K562 (cell line): ENCODE measurements at regions not wholly inside any gene's neighbourhood (a gene's known extent, or its start where the extent isn't known, plus 50 kb on each side); places are given as distances from the start of the nearest gene placed in this dataset.

Experiments
- ATAC-seq: fragments of 200-7000 bp; cut with Tn5 transposase; 3 replicates; pipeline ENCODE4 v1.9.1; 2020; ENCODE audit warnings: moderate library complexity
- BruUV-seq: library from RNA; stranded (reverse); fragments of 400-500 nt; replicated peaks from 2 replicates; lab custom pipeline; 2021; lab: Mats Ljungman, UMichigan
- CTCF ChIA-PET: fragments of 300-600 bp; formaldehyde crosslinking; extraction: SDS; loops from one replicate; lab custom pipeline; 2021; ENCODE audit warnings: low intra/inter-chr PET ratio; lab: Yijun Ruan, JAX
- POLR2A ChIA-PET: fragments of 300-600, 350-650 bp; sonication (Branson Sonifier 250); formaldehyde crosslinking; extraction: SDS; loops from one replicate; lab custom pipeline; 2021; ENCODE audit warnings: antibody characterized with exemption, inconsistent platforms; lab: Yijun Ruan, JAX
- DNase-seq, 4 experiments: peaks; one replicate each; pipeline versions ENCODE4 v3.0.0 to v3.0.0-alpha.2; 2011 to 2018; ENCODE audit warnings: low spot score in 3 of 4, mixed read lengths in 3 of 4; ENCODE audit errors: extremely low read depth in 1 of 4
- FAIRE-seq: peaks from 2 replicates; lab custom pipeline; 2011; peaks lifted over from hg19 to GRCh38; lab: Jason Lieb, UNC
- H2AFZ ChIP-seq: 2 replicates; pipeline ENCODE4 v1.6.0; 2011; ENCODE audit warnings: low read depth, low read length, control low read depth, inconsistent platforms
- H3K27ac ChIP-seq: fragments of 200-600 bp; 3 replicates; pipeline ENCODE4 v1.8.0; 2011; ENCODE audit warnings: low read depth, mild to moderate bottlenecking, control low read depth, inconsistent platforms, low read length, moderate library complexity, mixed read lengths; ENCODE audit errors: extremely low read depth
- H3K27me3 ChIP-seq, 2 experiments: fragments of 300-600 bp in 1 of 2; 2 replicates in 1 of 2; 3 replicates in 1 of 2; pipeline versions ENCODE4 v1.6.0 to v1.8.0; 2011; ENCODE audit warnings: inconsistent platforms in 2 of 2, low read length in 2 of 2, mild to moderate bottlenecking in 1 of 2, mixed read lengths in 1 of 2, moderate library complexity in 1 of 2; ENCODE audit not compliant: control insufficient read depth in 2 of 2, insufficient read depth in 2 of 2
- H3K36me3 ChIP-seq: fragments of 300-600 bp; 3 replicates; pipeline ENCODE4 v1.8.0; 2011; ENCODE audit warnings: mild to moderate bottlenecking, low read length, inconsistent platforms; ENCODE audit not compliant: control insufficient read depth, insufficient read depth
- H3K4me1 ChIP-seq, 2 experiments: fragments of 200-600 bp in 1 of 2; replicated peaks in 1 of 2; 2 replicates in 1 of 2; 3 replicates in 1 of 2; pipeline versions ENCODE4 v1.5.1 to v1.8.0; 2011; ENCODE audit warnings: inconsistent platforms in 2 of 2, low read length in 2 of 2, mild to moderate bottlenecking in 1 of 2, mixed read lengths in 1 of 2, moderate library complexity in 1 of 2; ENCODE audit not compliant: control insufficient read depth in 2 of 2, insufficient read depth in 2 of 2
- H3K4me2 ChIP-seq: 2 replicates; pipeline ENCODE4 v1.6.1; 2011; ENCODE audit warnings: low read length, control low read depth, inconsistent platforms, mixed read lengths; ENCODE audit not compliant: insufficient read depth
- H3K4me3 ChIP-seq: fragments of 200-600 bp; sonication (generic), shearing (Covaris generic); 2 replicates; pipeline ENCODE4 v1.5.1; 2016; ENCODE audit warnings: control low read depth, inconsistent platforms
- H3K79me2 ChIP-seq: fragments of 200-600 bp; 3 replicates; pipeline ENCODE4 v1.8.0; 2011; ENCODE audit warnings: low read length, inconsistent platforms; ENCODE audit not compliant: control insufficient read depth, insufficient read depth
- H3K9ac ChIP-seq, 2 experiments: 2 replicates each; pipeline versions ENCODE4 v1.6.0 to v1.6.1; 2011; ENCODE audit warnings: low read depth in 2 of 2, low read length in 2 of 2, control low read depth in 1 of 2, inconsistent platforms in 1 of 2, mild to moderate bottlenecking in 1 of 2, mixed read lengths in 1 of 2; ENCODE audit not compliant: insufficient read depth in 1 of 2
- H3K9me1 ChIP-seq: one replicate; pipeline ENCODE4 v1.6.0; 2011; ENCODE audit warnings: inconsistent platforms, mild to moderate bottlenecking, low read length, moderate library complexity; ENCODE audit not compliant: control insufficient read depth, insufficient read depth
- H3K9me3 ChIP-seq: replicated peaks from 2 replicates; pipeline ENCODE4 v1.5.1; 2011; ENCODE audit warnings: low read depth, low read length, inconsistent platforms; ENCODE audit not compliant: control insufficient read depth, insufficient read depth
- H4K20me1 ChIP-seq: replicated peaks from 2 replicates; pipeline ENCODE4 v1.6.1; 2011; ENCODE audit warnings: low read length, inconsistent platforms, mixed read lengths; ENCODE audit not compliant: control insufficient read depth, insufficient read depth
- ZNF318 ChIP-seq, 2 experiments: fragments of 450-650 bp; IDR thresholded peaks; 2 replicates each; pipeline ENCODE4 v1.6.1; 2016; ENCODE audit warnings: mild to moderate bottlenecking in 2 of 2, borderline replicate concordance in 1 of 2, low read depth in 1 of 2, moderate library complexity in 1 of 2
- WGBS: fragments of 100-300 bp; shearing (Covaris generic); methylation state at CpG from one replicate; pipeline ENCODE4 v1.1.6; 2016; ENCODE audit warnings: low coverage, mixed read lengths; ENCODE audit not compliant: insufficient coverage; ENCODE audit errors: missing lambda C conversion rate; 5-methylcytosine and 5-hydroxymethylcytosine counted together
- in situ Hi-C: fragments of 300-500 bp; cut with MboI; formaldehyde crosslinking; loops from 4 replicates; pipeline ENCODE4 v1.15.0; 2018; ENCODE audit warnings: inconsistent platforms, mixed read lengths
- intact Hi-C: fragments of 100-400 bp; cut with micrococcal nuclease; formaldehyde crosslinking; loops from 2 replicates; pipeline ENCODE4 v1.14.2; 2022

GRCh38 chr3:120850381-120851295, 57.4 kb upstream of the STXBP5L start:
- Histone ChIP-seq H3K79me2 (no peaks in the 10 kb centered on the region), H3K27ac (no peak overlapping the region), H4K20me1 (no peaks in the 10 kb centered on the region), H3K4me3 (no peak overlapping the region), H3K9me3 (no peaks in the 10 kb centered on the region), H2AFZ (no peak overlapping the region), H3K9ac (no peak overlapping the region), H3K4me2 (no peak overlapping the region), H3K9me1 (no peaks in the 10 kb centered on the region), H3K36me3 (no peaks in the 10 kb centered on the region), H3K4me1 (no peaks in the 10 kb centered on the region; a peak in 1 of 5 replicates), H3K27me3 (no peaks in the 10 kb centered on the region; a peak in 2 of 5 replicates)
- no TSS peak for BruUV-seq
- CTCF ChIA-PET, result no interaction called here
- ATAC-seq, result no peak
- TF ChIP-seq ZNF318 (IDR thresholded peaks at IDR 0.05; ENCODE audit: borderline replicate concordance in 1 of 2, low read depth in 1 of 2), result no peak
- WGBS, result 0% methylated on average over 6 of the region's 6 CpGs
- in situ Hi-C loops, result no loop called here
- POLR2A ChIA-PET, result no interaction called here
- intact Hi-C loops, result no loop called here
- no peak for FAIRE-seq
- DNase-seq, result no peak
